ENCODE measurements at regions not wholly inside any gene's neighbourhood (a gene's known extent, or its start where the extent isn't known, plus 50 kb on each side); places are given as distances from the start of the nearest gene placed in this dataset.

DNA sequence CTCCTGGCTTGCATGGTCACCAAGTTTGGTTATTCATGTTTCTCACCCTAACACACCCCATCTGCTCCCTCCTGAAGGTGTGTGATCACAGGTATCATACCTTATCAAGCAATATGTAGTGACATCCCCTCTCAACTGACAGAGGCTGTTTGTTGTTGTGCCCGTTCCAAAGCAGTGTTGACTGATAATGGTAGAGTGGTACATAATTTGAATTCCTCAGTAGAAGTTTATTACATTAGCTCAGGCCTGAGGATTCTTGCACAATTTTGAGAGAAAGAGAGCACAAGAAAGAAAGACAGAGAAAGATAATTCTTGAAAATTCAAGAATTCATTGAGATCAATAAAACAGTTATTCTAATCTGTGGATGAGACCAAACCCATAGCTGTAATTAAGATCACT is 69.1 kb upstream of the SATB1 start:
- no peaks in the 10 kb centered on the region for H3K9me3 ChIP-seq
- peaks cover 0 to 26% (median 4%) of the 10 kb centered on the region in 6 donors for H3K4me1 ChIP-seq
- WGBS, 5 donors = 82 to 96% (median 84%) methylated on average over 1 of the region's 1 CpG
- no peaks in the 10 kb centered on the region for H3K36me3 ChIP-seq
- no peak overlapping the region for H3K27ac ChIP-seq
- intact Hi-C loops (cut with DNase I; ENCODE audit: low total_unique reads) = no loop called here
- TF ChIP-seq POLR2AphosphoS5 (IDR thresholded peaks at IDR 0.05) (no peak), POLR2A (IDR thresholded peaks at IDR 0.05) (no peak)
- TF ChIP-seq, protein P1, sequence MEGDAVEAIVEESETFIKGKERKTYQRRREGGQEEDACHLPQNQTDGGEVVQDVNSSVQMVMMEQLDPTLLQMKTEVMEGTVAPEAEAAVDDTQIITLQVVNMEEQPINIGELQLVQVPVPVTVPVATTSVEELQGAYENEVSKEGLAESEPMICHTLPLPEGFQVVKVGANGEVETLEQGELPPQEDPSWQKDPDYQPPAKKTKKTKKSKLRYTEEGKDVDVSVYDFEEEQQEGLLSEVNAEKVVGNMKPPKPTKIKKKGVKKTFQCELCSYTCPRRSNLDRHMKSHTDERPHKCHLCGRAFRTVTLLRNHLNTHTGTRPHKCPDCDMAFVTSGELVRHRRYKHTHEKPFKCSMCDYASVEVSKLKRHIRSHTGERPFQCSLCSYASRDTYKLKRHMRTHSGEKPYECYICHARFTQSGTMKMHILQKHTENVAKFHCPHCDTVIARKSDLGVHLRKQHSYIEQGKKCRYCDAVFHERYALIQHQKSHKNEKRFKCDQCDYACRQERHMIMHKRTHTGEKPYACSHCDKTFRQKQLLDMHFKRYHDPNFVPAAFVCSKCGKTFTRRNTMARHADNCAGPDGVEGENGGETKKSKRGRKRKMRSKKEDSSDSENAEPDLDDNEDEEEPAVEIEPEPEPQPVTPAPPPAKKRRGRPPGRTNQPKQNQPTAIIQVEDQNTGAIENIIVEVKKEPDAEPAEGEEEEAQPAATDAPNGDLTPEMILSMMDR (IDR thresholded peaks at IDR 0.05 in 8 of 11, conservative IDR thresholded peaks at IDR 0.05 in 3 of 11) = no peak
- no peak for DNase-seq
- H3K4me3 ChIP-seq = no peak overlapping the region
- no peaks in the 10 kb centered on the region for H3K27me3 ChIP-seq (replicated peaks in 1 of 7)

DNA sequence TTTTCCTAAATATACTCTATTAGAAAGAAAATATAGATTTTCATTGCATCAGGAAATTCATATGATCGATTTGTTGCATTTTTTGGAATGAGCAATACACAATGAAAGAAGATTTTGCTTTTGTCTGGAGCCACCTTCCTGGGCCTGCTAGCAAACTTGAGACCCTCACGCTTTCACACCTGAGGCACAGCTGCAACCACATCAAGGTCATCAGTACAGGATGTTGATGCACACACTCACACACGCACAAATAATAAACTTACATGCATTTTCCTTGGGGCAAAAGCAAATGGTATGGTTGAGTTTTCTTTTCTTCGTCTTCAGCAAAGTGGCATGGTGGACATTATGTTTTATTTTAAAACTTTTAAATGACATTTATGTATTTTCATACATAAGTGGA is 64.8 kb upstream of the SATB1 start:
- no peaks in the 10 kb centered on the region for H3K27me3 ChIP-seq (replicated peaks in 1 of 7)
- peaks cover 0 to 12% (median 10%) of the 10 kb centered on the region in 8 donors for H3K9me3 ChIP-seq
- no peaks in the 10 kb centered on the region for H3K36me3 ChIP-seq
- no peak overlapping the region for H3K4me3 ChIP-seq
- H3K27ac ChIP-seq = no peak overlapping the region
- DNase-seq = no peak
- intact Hi-C loops (cut with DNase I; ENCODE audit: low total_unique reads) = no loop called here
- peaks cover 0 to 12% (median 0%) of the 10 kb centered on the region in 6 donors for H3K4me1 ChIP-seq
- 68 to 80% (median 76%) methylated on average over 4 of the region's 4 CpGs for WGBS, 5 donors
- TF ChIP-seq POLR2AphosphoS5 (IDR thresholded peaks at IDR 0.05) (no peak), POLR2A (IDR thresholded peaks at IDR 0.05) (no peak)
- TF ChIP-seq, protein P1 (IDR thresholded peaks at IDR 0.05 in 8 of 11, conservative IDR thresholded peaks at IDR 0.05 in 3 of 11) = no peak

GRCh38 chr3:18483226-18483625 is 58.1 kb upstream of the SATB1 start:
- Histone ChIP-seq H3K36me3 (no peaks in the 10 kb centered on the region), H3K4me1 (no peaks in the 10 kb centered on the region), H3K9me3 (peaks cover 0 to 27% (median 20%) of the 10 kb centered on the region in 8 donors), H3K4me3 (no peak overlapping the region), H3K27ac (no peak overlapping the region), H3K27me3 (replicated peaks in 1 of 7) (no peaks in the 10 kb centered on the region)
- DNase-seq = no peak
- TF ChIP-seq POLR2AphosphoS5 (IDR thresholded peaks at IDR 0.05) (no peak), POLR2A (IDR thresholded peaks at IDR 0.05) (no peak)
- TF ChIP-seq, protein P1 (IDR thresholded peaks at IDR 0.05 in 8 of 11, conservative IDR thresholded peaks at IDR 0.05 in 3 of 11) = no peak
- intact Hi-C loops (cut with DNase I; ENCODE audit: low total_unique reads) = no loop called here
- 61 to 77% (median 75%) methylated on average over 3 of the region's 3 CpGs for WGBS, 5 donors

DNA sequence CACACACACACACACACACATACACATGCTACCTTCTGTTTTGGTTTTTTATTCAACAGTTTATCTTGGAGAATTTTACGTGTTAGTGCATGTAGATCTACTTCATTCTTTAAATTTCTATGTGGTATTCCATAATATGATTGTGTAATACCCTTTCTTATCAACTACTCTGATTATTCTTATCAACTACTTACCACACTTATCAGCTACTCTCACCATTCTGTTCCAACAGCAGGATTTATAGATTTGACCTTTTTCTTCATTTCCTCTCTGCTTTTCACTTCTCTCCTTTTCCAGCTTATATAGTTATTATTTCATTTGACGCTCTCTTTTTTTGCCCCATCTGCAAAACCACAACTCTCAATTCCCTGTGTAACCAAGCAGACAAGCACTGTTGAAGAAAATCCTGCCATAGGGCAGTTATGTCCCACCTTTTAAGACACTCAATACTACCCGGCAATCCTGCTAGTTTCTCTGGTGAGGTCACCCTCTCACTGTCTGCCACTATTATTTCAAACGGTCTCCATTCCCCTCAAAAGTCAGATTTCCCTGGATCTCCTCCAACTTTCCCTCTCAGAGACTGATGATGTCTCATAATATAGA is 56.9 kb upstream of the SATB1 start:
- Histone ChIP-seq H3K27ac (no peak overlapping the region), H3K27me3 (replicated peaks in 1 of 7) (no peaks in the 10 kb centered on the region), H3K4me1 (no peaks in the 10 kb centered on the region), H3K4me3 (no peak overlapping the region), H3K36me3 (no peaks in the 10 kb centered on the region), H3K9me3 (peaks cover 0 to 27% (median 20%) of the 10 kb centered on the region in 8 donors)
- WGBS, 5 donors = 47 to 66% (median 55%) methylated on average over 4 of the region's 4 CpGs
- intact Hi-C loops (cut with DNase I; ENCODE audit: low total_unique reads) = no loop called here
- TF ChIP-seq, protein P1 (IDR thresholded peaks at IDR 0.05 in 8 of 11, conservative IDR thresholded peaks at IDR 0.05 in 3 of 11) = no peak
- TF ChIP-seq POLR2AphosphoS5 (IDR thresholded peaks at IDR 0.05) (no peak), POLR2A (IDR thresholded peaks at IDR 0.05) (no peak)
- no peak for DNase-seq

Data from spleen (tissue), 11 donors.